SK-N-SH (cell line): ENCODE measurements at regions not wholly inside any gene's neighbourhood (a gene's known extent, or its start where the extent isn't known, plus 50 kb on each side); places are given as distances from the start of the nearest gene placed in this dataset.
"Not testable (repeated sequence)": the region's sequence is repeated elsewhere in the genome, so short reads cannot be mapped to it uniquely, and the experiment has no call there.

Source experiments
- CTCF ChIA-PET: fragments of 300-600, 350-600 bp; formaldehyde crosslinking; extraction: SDS; loops from one replicate; lab custom pipeline; 2021; lab: Yijun Ruan, JAX
- POLR2A ChIA-PET: fragments of 350-600 bp; sonication (Branson Sonifier 250); formaldehyde crosslinking; extraction: SDS; loops from one replicate; lab custom pipeline; 2020; ENCODE audit warnings: antibody characterized with exemption, inconsistent platforms; lab: Yijun Ruan, JAX
- DNase-seq: peaks from one replicate; pipeline ENCODE4 v3.0.0; 2012
- H2AFZ ChIP-seq: fragments of 200-600 bp; sonication (generic); 2 replicates; pipeline ENCODE4 v1.8.1; 2016; ENCODE audit warnings: antibody characterized with exemption, mild to moderate bottlenecking, low read depth
- H3F3A ChIP-seq: fragments of 200-600 bp; sonication (generic); replicated peaks from 2 replicates; pipeline ENCODE3; 2016; ENCODE audit warnings: antibody characterized with exemption, mild to moderate bottlenecking; ENCODE audit not compliant: insufficient read depth
- H3K27ac ChIP-seq, 2 experiments: fragments of 200-500 bp in 1 of 2; fragments of 200-600 bp in 1 of 2; sonication (Bioruptor generic) in 1 of 2; sonication (generic), shearing (Covaris generic) in 1 of 2; 2 replicates each; pipeline versions ENCODE4 v1.5.1 to v1.6.1; 2014 to 2016; ENCODE audit warnings: low read depth in 2 of 2, inconsistent platforms in 1 of 2, low read length in 1 of 2, mild to moderate bottlenecking in 1 of 2, mixed read lengths in 1 of 2
- H3K27me3 ChIP-seq: fragments of 200-600 bp; sonication (generic), shearing (Covaris generic); 2 replicates; pipeline ENCODE4 v1.6.1; 2016; ENCODE audit warnings: mixed run types; ENCODE audit not compliant: insufficient read depth
- H3K36me3 ChIP-seq, 2 experiments: fragments of 200-500 bp in 1 of 2; fragments of 200-600 bp in 1 of 2; sonication (Bioruptor generic) in 1 of 2; sonication (generic) in 1 of 2; replicated peaks in 1 of 2; 2 replicates each; pipeline versions ENCODE3 to v1.5.1; 2014 to 2016; ENCODE audit warnings: low read length in 1 of 2, mild to moderate bottlenecking in 1 of 2; ENCODE audit not compliant: insufficient read depth in 2 of 2, control insufficient read depth in 1 of 2
- H3K4me1 ChIP-seq, 2 experiments: fragments of 200-500 bp in 1 of 2; fragments of 200-600 bp in 1 of 2; sonication (Bioruptor generic) in 1 of 2; sonication (generic), shearing (Covaris generic) in 1 of 2; 2 replicates each; pipeline versions ENCODE4 v1.5.1 to v1.6.1; 2014 to 2016; ENCODE audit warnings: low read depth in 1 of 2, low read length in 1 of 2, mixed run types in 1 of 2; ENCODE audit not compliant: insufficient read depth in 2 of 2, control insufficient read depth in 1 of 2
- H3K4me2 ChIP-seq: fragments of 200-600 bp; sonication (generic), shearing (Covaris generic); 2 replicates; pipeline ENCODE4 v1.6.1; 2017; ENCODE audit warnings: mixed run types
- H3K4me3 ChIP-seq, 2 experiments: fragments of 200-500 bp in 1 of 2; fragments of 200-600 bp in 1 of 2; sonication (Bioruptor generic) in 1 of 2; sonication (generic), shearing (Covaris generic) in 1 of 2; 2 replicates each; pipeline versions ENCODE4 v1.5.1 to v1.8.1; 2014 to 2016; ENCODE audit warnings: low read depth in 2 of 2, inconsistent platforms in 1 of 2, low read length in 1 of 2, mild to moderate bottlenecking in 1 of 2, mixed read lengths in 1 of 2, moderate library complexity in 1 of 2
- H3K79me2 ChIP-seq: fragments of 200-600 bp; sonication (generic); 2 replicates; pipeline ENCODE4 v1.8.1; 2017; ENCODE audit warnings: mild to moderate bottlenecking; ENCODE audit not compliant: insufficient read depth
- H3K9ac ChIP-seq: fragments of 200-600 bp; sonication (generic); 2 replicates; pipeline ENCODE4 v1.6.1; 2017; ENCODE audit warnings: mixed run types
- H3K9me2 ChIP-seq: fragments of 200-600 bp; sonication (generic); 2 replicates; pipeline ENCODE4 v1.6.1; 2017; ENCODE audit warnings: mixed run types
- H3K9me3 ChIP-seq: fragments of 200-600 bp; sonication (generic); 2 replicates; pipeline ENCODE4 v1.6.1; 2017; ENCODE audit warnings: mixed run types, mild to moderate bottlenecking, moderate library complexity
- H4K20me1 ChIP-seq: fragments of 200-600 bp; sonication (generic); 2 replicates; pipeline ENCODE4 v1.6.1; 2017; ENCODE audit warnings: mild to moderate bottlenecking, mixed run types; ENCODE audit not compliant: insufficient read depth
- EP300 ChIP-seq, 2 experiments: IDR thresholded peaks; 2 replicates each; pipeline versions ENCODE4 v1.4.0 to v1.6.1; 2012; ENCODE audit warnings: borderline replicate concordance in 1 of 2, low read depth in 1 of 2, low read length in 1 of 2
- FOSL2 ChIP-seq: IDR thresholded peaks from 2 replicates; pipeline ENCODE4 v1.4.0; 2012; ENCODE audit warnings: low read depth, mild to moderate bottlenecking, moderate library complexity, borderline replicate concordance
- IRF3 ChIP-seq: fragments of 150-350 bp; IDR thresholded peaks from 2 replicates; pipeline ENCODE4 v1.6.1; 2016; ENCODE audit warnings: mild to moderate bottlenecking, low read depth, low read length
- NRF1 ChIP-seq: IDR thresholded peaks from 2 replicates; pipeline ENCODE4 v1.6.1; 2012; ENCODE audit warnings: low read depth, mild to moderate bottlenecking, low read length
- PBX3 ChIP-seq: IDR thresholded peaks from 2 replicates; pipeline ENCODE4; 2012
- RCOR1 ChIP-seq: fragments of 150-350 bp; IDR thresholded peaks from 2 replicates; pipeline ENCODE4 v1.6.1; 2017; ENCODE audit warnings: antibody characterized with exemption, low read length
- REST ChIP-seq: IDR thresholded peaks from 2 replicates; pipeline ENCODE4 v1.6.1; 2012; ENCODE audit warnings: mild to moderate bottlenecking, low read depth, low read length, moderate library complexity
- RFX5 ChIP-seq: IDR thresholded peaks from 2 replicates; pipeline ENCODE4 v1.6.1; 2012; ENCODE audit warnings: mild to moderate bottlenecking, improper control_type of control experiment, low read length
- TCF12 ChIP-seq: IDR thresholded peaks from 2 replicates; pipeline ENCODE4 v1.4.0; 2012
- WGBS: methylation state at CpG from one replicate; pipeline ENCODE4 v1.1.6; 2017; ENCODE audit warnings: low lambda C conversion rate; 5-methylcytosine and 5-hydroxymethylcytosine counted together

GRCh38 chr18:73101977-73102376 lies 234.2 kb upstream of the NETO1 start:
- ChIA-PET CTCF (no interaction called here), POLR2A (no interaction called here)
- 11% methylated on average over 4 of the region's 4 CpGs for WGBS
- H3K9ac ChIP-seq: no peak overlapping the region
- no peak overlapping the region for H3K4me3 ChIP-seq
- no peaks in the 10 kb centered on the region for H3K4me1 ChIP-seq
- H3K4me2 ChIP-seq: peak overlapping the region; percentile 48
- no peak overlapping the region for H3K27ac ChIP-seq
- no peak overlapping the region for H2AFZ ChIP-seq
- no peaks in the 10 kb centered on the region for H3F3A ChIP-seq
- H3K27me3 ChIP-seq: no peaks in the 10 kb centered on the region
- no peak for TF ChIP-seq EP300 (IDR thresholded peaks at IDR 0.05; ENCODE audit: borderline replicate concordance in 1 of 2, low read depth in 1 of 2, low read length in 1 of 2)
- no peak for TF ChIP-seq PBX3
- TF ChIP-seq RCOR1: no peak
- TF ChIP-seq NRF1: no peak
- no peak for TF ChIP-seq REST
- no peak for TF ChIP-seq IRF3
- no peak for TF ChIP-seq TCF12
- TF ChIP-seq FOSL2: no peak
- no peak for TF ChIP-seq RFX5
- H3K9me3 ChIP-seq: no peaks in the 10 kb centered on the region
- no peaks in the 10 kb centered on the region for H3K36me3 ChIP-seq
- H3K9me2 ChIP-seq: no peaks in the 10 kb centered on the region
- no peaks in the 10 kb centered on the region for H3K79me2 ChIP-seq
- H4K20me1 ChIP-seq: no peaks in the 10 kb centered on the region
- DNase-seq: no peak

- POLR2A ChIA-PET, H3K9me2 ChIP-seq, DNase-seq, H4K20me1 ChIP-seq, H3K4me1 ChIP-seq, CTCF ChIA-PET, H3F3A ChIP-seq, H3K27me3 ChIP-seq, H3K4me3 ChIP-seq, H3K27ac ChIP-seq, H3K4me2 ChIP-seq, H2AFZ ChIP-seq, H3K9ac ChIP-seq, H3K9me3 ChIP-seq, H3K79me2 ChIP-seq, H3K36me3 ChIP-seq: not testable (repeated sequence)
- 1% methylated on average over 6 of the region's 6 CpGs for WGBS
Measured at GRCh38 chr18:73101491-73101890, 233.7 kb upstream of the NETO1 start.
